ENCODE measurements at regions not wholly inside any gene's neighbourhood (a gene's known extent, or its start where the extent isn't known, plus 50 kb on each side); places are given as distances from the start of the nearest gene placed in this dataset.

GRCh38 chr6:8526624-8527023 is 91.3 kb upstream of the SLC35B3 start:
- Histone ChIP-seq H3K27ac (ENCODE audit: low read depth in 1 of 2, low read length in 2 of 2) (no peak overlapping the region), H3K9me3 (ENCODE audit: control insufficient read depth, low read length) (peaks cover 2% of the 10 kb centered on the region), H3K36me3 (ENCODE audit: control insufficient read depth in 1 of 2, insufficient read depth in 2 of 2, low read length in 1 of 2) (no peaks in the 10 kb centered on the region), H3K27me3 (ENCODE audit: control insufficient read depth in 1 of 2, insufficient read depth in 2 of 2, low read length in 1 of 2) (no peaks in the 10 kb centered on the region), H3K4me1 (ENCODE audit: control insufficient read depth in 1 of 2, insufficient read depth in 2 of 2, low read length in 2 of 2) (no peaks in the 10 kb centered on the region), H3K4me3 (ENCODE audit: low read length in 2 of 2) (no peak overlapping the region)
- no peak for ATAC-seq (ENCODE audit: low FRiP score)
- intact Hi-C loops (cut with DNase I) = no loop called here
- WGBS, 2 donors = 69 to 73% methylated on average over 7 of the region's 7 CpGs
- DNase-seq = no peak

GRCh38 chr6:8525370-8525769 is 90.0 kb upstream of the SLC35B3 start:
- Histone ChIP-seq H3K4me3 (ENCODE audit: low read length in 2 of 2) (no peak overlapping the region), H3K27ac (ENCODE audit: low read depth in 1 of 2, low read length in 2 of 2) (no peak overlapping the region), H3K9me3 (ENCODE audit: control insufficient read depth, low read length) (peaks cover 2% of the 10 kb centered on the region), H3K4me1 (ENCODE audit: control insufficient read depth in 1 of 2, insufficient read depth in 2 of 2, low read length in 2 of 2) (no peaks in the 10 kb centered on the region), H3K36me3 (ENCODE audit: control insufficient read depth in 1 of 2, insufficient read depth in 2 of 2, low read length in 1 of 2) (no peaks in the 10 kb centered on the region), H3K27me3 (ENCODE audit: control insufficient read depth in 1 of 2, insufficient read depth in 2 of 2, low read length in 1 of 2) (no peaks in the 10 kb centered on the region)
- DNase-seq = no peak
- intact Hi-C loops (cut with DNase I) = no loop called here
- WGBS, 2 donors = 90 to 94% methylated on average over 1 of the region's 1 CpG
- ATAC-seq (ENCODE audit: low FRiP score) = no peak

- no peaks in the 10 kb centered on the region for H3K27me3 ChIP-seq (ENCODE audit: control insufficient read depth in 1 of 2, insufficient read depth in 2 of 2, low read length in 1 of 2)
- H3K9me3 ChIP-seq (ENCODE audit: control insufficient read depth, low read length) = peaks cover 1% of the 10 kb centered on the region
- no peak overlapping the region for H3K27ac ChIP-seq (ENCODE audit: low read depth in 1 of 2, low read length in 2 of 2)
- ATAC-seq (ENCODE audit: low FRiP score) = no peak
- no peak overlapping the region for H3K4me3 ChIP-seq (ENCODE audit: low read length in 2 of 2)
- no peak for DNase-seq
- WGBS, 2 donors = 83 to 85% methylated on average over 1 of the region's 1 CpG
- intact Hi-C loops (cut with DNase I) = no loop called here
- H3K36me3 ChIP-seq (ENCODE audit: control insufficient read depth in 1 of 2, insufficient read depth in 2 of 2, low read length in 1 of 2) = no peaks in the 10 kb centered on the region
- no peaks in the 10 kb centered on the region for H3K4me1 ChIP-seq (ENCODE audit: control insufficient read depth in 1 of 2, insufficient read depth in 2 of 2, low read length in 2 of 2)
Measured at GRCh38 chr6:8513174-8513573, 77.8 kb upstream of the SLC35B3 start.

- Histone ChIP-seq H3K4me3 (ENCODE audit: low read length in 2 of 2) (no peak overlapping the region), H3K9me3 (ENCODE audit: control insufficient read depth, low read length) (peaks cover 1% of the 10 kb centered on the region), H3K4me1 (ENCODE audit: control insufficient read depth in 1 of 2, insufficient read depth in 2 of 2, low read length in 2 of 2) (no peaks in the 10 kb centered on the region), H3K27ac (ENCODE audit: low read depth in 1 of 2, low read length in 2 of 2) (no peak overlapping the region), H3K27me3 (ENCODE audit: control insufficient read depth in 1 of 2, insufficient read depth in 2 of 2, low read length in 1 of 2) (no peaks in the 10 kb centered on the region), H3K36me3 (ENCODE audit: control insufficient read depth in 1 of 2, insufficient read depth in 2 of 2, low read length in 1 of 2) (no peaks in the 10 kb centered on the region)
- no peak for DNase-seq
- no peak for ATAC-seq (ENCODE audit: low FRiP score)
- intact Hi-C loops (cut with DNase I) = no loop called here
- 81 to 82% methylated on average over 5 of the region's 5 CpGs for WGBS, 2 donors
Measured at GRCh38 chr6:8507286-8507685, 71.9 kb upstream of the SLC35B3 start.

GRCh38 chr6:8506126-8506525 is 70.8 kb upstream of the SLC35B3 start:
- intact Hi-C loops (cut with DNase I) = no loop called here
- H3K9me3 ChIP-seq (ENCODE audit: control insufficient read depth, low read length) = peaks cover 3% of the 10 kb centered on the region
- no peaks in the 10 kb centered on the region for H3K4me1 ChIP-seq (ENCODE audit: control insufficient read depth in 1 of 2, insufficient read depth in 2 of 2, low read length in 2 of 2)
- H3K36me3 ChIP-seq (ENCODE audit: control insufficient read depth in 1 of 2, insufficient read depth in 2 of 2, low read length in 1 of 2) = no peaks in the 10 kb centered on the region
- WGBS, 2 donors = 6 to 8% methylated on average over 1 of the region's 1 CpG
- DNase-seq = no peak
- no peak for ATAC-seq (ENCODE audit: low FRiP score)
- H3K27me3 ChIP-seq (ENCODE audit: control insufficient read depth in 1 of 2, insufficient read depth in 2 of 2, low read length in 1 of 2) = no peaks in the 10 kb centered on the region
- H3K27ac ChIP-seq (ENCODE audit: low read depth in 1 of 2, low read length in 2 of 2) = no peak overlapping the region
- H3K4me3 ChIP-seq (ENCODE audit: low read length in 2 of 2) = no peak overlapping the region

GRCh38 chr6:8499540-8499939 is 64.2 kb upstream of the SLC35B3 start:
- intact Hi-C loops (cut with DNase I) = no loop called here
- DNase-seq = no peak
- Histone ChIP-seq H3K4me1 (ENCODE audit: control insufficient read depth in 1 of 2, insufficient read depth in 2 of 2, low read length in 2 of 2) (no peaks in the 10 kb centered on the region), H3K9me3 (ENCODE audit: control insufficient read depth, low read length) (peaks cover 2% of the 10 kb centered on the region), H3K27me3 (ENCODE audit: control insufficient read depth in 1 of 2, insufficient read depth in 2 of 2, low read length in 1 of 2) (no peaks in the 10 kb centered on the region), H3K27ac (ENCODE audit: low read depth in 1 of 2, low read length in 2 of 2) (no peak overlapping the region), H3K4me3 (ENCODE audit: low read length in 2 of 2) (no peak overlapping the region), H3K36me3 (ENCODE audit: control insufficient read depth in 1 of 2, insufficient read depth in 2 of 2, low read length in 1 of 2) (no peaks in the 10 kb centered on the region)
- 58 to 60% methylated on average over 1 of the region's 1 CpG for WGBS, 2 donors
- no peak for ATAC-seq (ENCODE audit: low FRiP score)

GRCh38 chr6:8494730-8495129 is 59.4 kb upstream of the SLC35B3 start:
- no peak for DNase-seq
- H3K4me3 ChIP-seq (ENCODE audit: low read length in 2 of 2) = no peak overlapping the region
- no peaks in the 10 kb centered on the region for H3K36me3 ChIP-seq (ENCODE audit: control insufficient read depth in 1 of 2, insufficient read depth in 2 of 2, low read length in 1 of 2)
- H3K4me1 ChIP-seq (ENCODE audit: control insufficient read depth in 1 of 2, insufficient read depth in 2 of 2, low read length in 2 of 2) = peaks cover 0 to 1% of the 10 kb centered on the region in 2 donors
- H3K27me3 ChIP-seq (ENCODE audit: control insufficient read depth in 1 of 2, insufficient read depth in 2 of 2, low read length in 1 of 2) = no peaks in the 10 kb centered on the region
- H3K9me3 ChIP-seq (ENCODE audit: control insufficient read depth, low read length) = no peaks in the 10 kb centered on the region
- no peak overlapping the region for H3K27ac ChIP-seq (ENCODE audit: low read depth in 1 of 2, low read length in 2 of 2)
- 86 to 90% methylated on average over 5 of the region's 5 CpGs for WGBS, 2 donors
- intact Hi-C loops (cut with DNase I) = no loop called here
- ATAC-seq (ENCODE audit: low FRiP score) = no peak

GRCh38 chr6:8492536-8493133 is 57.3 kb upstream of the SLC35B3 start:
- no peak for DNase-seq
- H3K36me3 ChIP-seq (ENCODE audit: control insufficient read depth in 1 of 2, insufficient read depth in 2 of 2, low read length in 1 of 2) = no peaks in the 10 kb centered on the region
- H3K27ac ChIP-seq (ENCODE audit: low read depth in 1 of 2, low read length in 2 of 2) = no peak overlapping the region
- H3K9me3 ChIP-seq (ENCODE audit: control insufficient read depth, low read length) = no peaks in the 10 kb centered on the region
- no peaks in the 10 kb centered on the region for H3K27me3 ChIP-seq (ENCODE audit: control insufficient read depth in 1 of 2, insufficient read depth in 2 of 2, low read length in 1 of 2)
- intact Hi-C loops (cut with DNase I) = no loop called here
- ATAC-seq (ENCODE audit: low FRiP score) = no peak
- H3K4me1 ChIP-seq (ENCODE audit: control insufficient read depth in 1 of 2, insufficient read depth in 2 of 2, low read length in 2 of 2) = peaks cover 0 to 1% of the 10 kb centered on the region in 2 donors
- WGBS, 2 donors = 38 to 44% methylated on average over 2 of the region's 2 CpGs
- H3K4me3 ChIP-seq (ENCODE audit: low read length in 2 of 2) = no peak overlapping the region
